GM21360 (cell line): ENCODE measurements at regions not wholly inside any gene's neighbourhood (a gene's known extent, or its start where the extent isn't known, plus 50 kb on each side); places are given as distances from the start of the nearest gene placed in this dataset.

Experiments
- ATAC-seq: cut with Tn5 transposase; IDR thresholded peaks from one replicate; pipeline ENCODE4 v1.9.1; 2021; ENCODE audit warnings: mild to moderate bottlenecking, moderate library complexity; ENCODE audit not compliant: unreplicated experiment

DNA sequence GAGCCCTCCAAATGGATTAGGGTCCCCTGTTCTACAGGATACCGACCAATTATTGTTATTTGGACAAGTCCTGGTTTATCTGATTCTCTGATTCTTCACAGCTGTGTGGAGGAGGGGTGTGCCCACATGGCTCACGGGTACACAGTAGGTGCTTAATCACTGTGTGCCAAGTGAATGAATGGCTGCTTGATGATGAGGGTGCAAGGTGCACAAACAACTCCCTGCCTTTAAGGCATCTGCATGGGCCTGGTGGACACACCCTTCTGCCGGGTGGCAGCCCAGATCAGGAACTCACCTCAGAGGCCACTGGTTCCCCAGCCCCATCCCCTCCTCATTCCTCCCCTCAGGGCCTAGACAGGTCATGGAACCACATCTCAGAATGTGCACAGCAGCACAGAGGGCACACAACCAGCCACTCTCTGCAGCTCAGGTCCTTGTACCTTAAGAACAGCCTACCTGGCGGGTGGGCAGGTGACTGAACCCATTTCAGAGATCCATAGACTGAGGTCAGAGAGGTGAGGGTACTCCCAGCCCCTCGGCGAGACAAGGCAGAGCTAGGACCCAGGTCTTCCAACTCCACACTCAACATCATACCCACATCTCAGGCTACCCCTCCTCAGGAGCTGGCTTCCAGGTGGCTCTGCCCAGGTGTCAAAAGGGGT is 50.3 kb downstream of the SHANK2 start:
- ATAC-seq = no peak

GRCh38 chr11:71201231-71201630 is 51.1 kb downstream of the SHANK2 start:
- ATAC-seq = no peak

DNA sequence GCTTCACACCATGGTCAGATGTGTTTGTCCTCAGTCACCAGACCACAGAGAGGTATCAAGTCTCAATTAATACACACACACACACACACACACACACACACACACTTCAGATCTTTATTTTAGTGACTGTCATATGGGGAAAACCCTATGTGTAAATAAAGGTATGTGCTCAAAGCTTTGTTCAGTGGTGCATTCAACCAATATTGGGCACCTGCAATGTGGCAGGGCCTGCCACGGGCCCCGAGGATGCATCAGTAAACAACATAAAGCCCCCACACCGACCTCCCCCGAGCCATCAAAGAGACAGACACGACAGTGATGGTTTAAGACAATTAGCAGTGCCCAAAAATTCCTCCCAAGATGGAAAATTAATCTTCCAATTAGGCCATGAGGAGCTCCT is 51.6 kb downstream of the SHANK2 start:
- no peak for ATAC-seq

DNA sequence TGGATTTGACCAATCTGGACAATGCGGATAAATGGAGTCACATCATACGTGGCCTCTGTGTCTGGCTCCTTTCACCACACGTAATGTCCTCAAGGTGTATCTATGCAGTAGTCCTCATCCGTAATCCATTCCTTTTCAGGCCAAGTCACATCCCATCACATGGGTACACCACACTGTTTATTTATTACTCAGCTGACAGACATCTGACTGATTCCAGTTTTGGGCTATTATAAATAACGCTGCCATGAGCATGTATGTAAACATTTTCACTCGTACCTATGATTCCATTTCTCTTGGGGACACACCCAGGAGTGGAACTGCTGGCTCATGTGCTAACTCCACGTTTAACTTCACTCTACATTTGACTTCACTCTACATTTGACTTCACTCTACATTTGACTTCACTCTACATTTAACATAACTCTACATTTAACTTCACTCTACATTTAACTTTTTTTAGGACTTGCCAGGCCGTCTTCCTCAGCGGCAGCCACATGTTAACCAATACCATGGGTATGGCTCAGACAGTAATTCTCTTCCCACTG is 52.1 kb downstream of the SHANK2 start:
- ATAC-seq = no peak

- ATAC-seq = no peak
Measured at GRCh38 chr11:71199226-71199820, 53.1 kb downstream of the SHANK2 start.

DNA sequence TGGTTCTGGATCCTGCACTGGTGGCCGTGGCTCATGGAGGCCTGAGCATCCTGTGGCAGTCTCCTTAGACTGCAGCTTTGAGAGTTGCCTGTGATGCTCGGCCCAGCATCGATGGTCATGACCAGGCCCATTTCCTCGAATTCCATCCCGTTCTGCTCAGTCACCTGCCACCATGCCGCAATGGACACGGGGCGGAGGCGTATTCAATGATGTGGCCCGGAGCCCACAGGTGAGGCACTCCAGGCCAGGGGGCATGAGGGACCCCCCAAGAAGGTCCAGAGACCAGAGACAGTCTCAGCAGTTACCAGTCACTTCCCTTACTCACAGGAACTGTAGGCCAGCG is 53.6 kb downstream of the SHANK2 start:
- no peak for ATAC-seq

DNA sequence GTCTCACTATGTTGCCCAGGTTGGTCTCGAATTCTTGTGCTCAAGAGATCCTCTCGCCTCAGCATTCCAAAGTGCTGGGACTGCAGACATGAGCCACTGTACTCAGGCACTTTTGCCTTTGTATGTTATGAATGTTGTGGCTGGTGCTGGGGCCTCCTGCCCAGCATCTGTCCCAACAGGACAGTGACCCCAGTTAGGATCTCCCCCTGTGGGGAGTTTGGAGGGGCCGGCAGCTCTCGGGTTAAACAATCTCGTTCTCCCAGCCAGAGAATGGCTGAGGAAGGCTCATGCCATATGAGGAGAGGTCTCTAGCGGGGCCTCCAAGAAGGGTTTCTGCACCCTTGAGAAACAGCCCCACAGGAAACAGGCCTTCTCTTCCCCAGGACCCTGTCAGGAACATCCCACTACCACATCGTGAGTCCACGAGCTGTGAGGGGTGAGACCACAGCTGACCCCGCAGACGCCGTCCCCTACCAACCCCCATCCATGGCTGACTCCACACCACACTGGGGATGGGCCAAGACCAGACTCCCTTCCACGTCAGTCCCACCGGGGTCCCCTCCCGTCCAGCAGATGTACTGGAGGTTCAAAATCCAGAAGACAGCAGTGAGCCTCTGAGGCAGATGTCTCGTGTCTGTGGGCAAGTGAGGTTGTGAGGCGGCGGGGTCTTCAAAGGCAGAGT is 54.1 kb downstream of the SHANK2 start:
- no peak for ATAC-seq

DNA sequence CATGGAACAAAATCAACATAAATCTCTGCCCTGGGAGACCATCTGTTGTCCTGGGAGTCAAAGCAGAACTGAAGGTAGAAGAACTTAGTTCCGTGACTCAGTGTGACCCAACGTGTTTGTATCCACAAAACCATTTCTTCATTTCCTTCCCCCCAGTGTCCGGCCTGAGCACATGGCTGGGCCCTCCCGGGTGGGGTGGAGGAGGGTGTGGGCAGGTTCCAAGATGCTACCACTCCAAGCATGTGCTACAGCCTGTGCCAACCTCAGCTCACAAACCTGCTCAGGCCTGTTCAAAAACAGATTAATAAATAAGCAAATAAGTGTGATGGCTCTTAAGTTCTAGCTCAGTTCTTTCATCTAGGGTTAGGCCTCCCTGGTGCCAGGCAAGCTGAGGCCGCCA is 55.3 kb downstream of the SHANK2 start:
- no peak for ATAC-seq

- no peak for ATAC-seq
Measured at GRCh38 chr11:71194710-71195109, 57.7 kb downstream of the SHANK2 start.

DNA sequence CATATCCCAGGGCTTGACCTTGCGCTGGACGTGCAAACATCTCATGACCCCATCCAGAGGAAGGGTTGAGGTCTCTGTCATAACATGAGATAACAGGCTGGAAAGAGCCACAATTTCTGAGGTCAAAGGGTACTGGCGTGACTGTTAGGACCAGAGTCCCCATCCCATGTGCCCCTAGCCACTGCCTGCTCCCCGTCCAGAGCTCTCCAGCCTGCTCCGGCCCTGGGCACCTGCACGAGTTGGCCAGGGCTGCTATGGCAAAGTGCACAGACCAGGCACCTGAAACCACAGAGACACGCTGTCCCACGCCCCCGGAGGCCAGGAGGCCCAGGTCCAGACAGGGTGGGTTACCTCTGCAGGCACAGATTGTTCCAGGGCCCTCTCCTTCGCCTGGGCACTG is 58.9 kb downstream of the SHANK2 start:
- no peak for ATAC-seq

GRCh38 chr11:71192629-71193028 is 59.7 kb downstream of the SHANK2 start:
- no peak for ATAC-seq

GRCh38 chr11:71191201-71191600 is 61.2 kb downstream of the SHANK2 start:
- ATAC-seq = no peak

- no peak for ATAC-seq
Measured at GRCh38 chr11:71190551-71190950, 61.8 kb downstream of the SHANK2 start.

- ATAC-seq = no peak
Measured at GRCh38 chr11:71189768-71190315, 62.5 kb downstream of the SHANK2 start.

DNA sequence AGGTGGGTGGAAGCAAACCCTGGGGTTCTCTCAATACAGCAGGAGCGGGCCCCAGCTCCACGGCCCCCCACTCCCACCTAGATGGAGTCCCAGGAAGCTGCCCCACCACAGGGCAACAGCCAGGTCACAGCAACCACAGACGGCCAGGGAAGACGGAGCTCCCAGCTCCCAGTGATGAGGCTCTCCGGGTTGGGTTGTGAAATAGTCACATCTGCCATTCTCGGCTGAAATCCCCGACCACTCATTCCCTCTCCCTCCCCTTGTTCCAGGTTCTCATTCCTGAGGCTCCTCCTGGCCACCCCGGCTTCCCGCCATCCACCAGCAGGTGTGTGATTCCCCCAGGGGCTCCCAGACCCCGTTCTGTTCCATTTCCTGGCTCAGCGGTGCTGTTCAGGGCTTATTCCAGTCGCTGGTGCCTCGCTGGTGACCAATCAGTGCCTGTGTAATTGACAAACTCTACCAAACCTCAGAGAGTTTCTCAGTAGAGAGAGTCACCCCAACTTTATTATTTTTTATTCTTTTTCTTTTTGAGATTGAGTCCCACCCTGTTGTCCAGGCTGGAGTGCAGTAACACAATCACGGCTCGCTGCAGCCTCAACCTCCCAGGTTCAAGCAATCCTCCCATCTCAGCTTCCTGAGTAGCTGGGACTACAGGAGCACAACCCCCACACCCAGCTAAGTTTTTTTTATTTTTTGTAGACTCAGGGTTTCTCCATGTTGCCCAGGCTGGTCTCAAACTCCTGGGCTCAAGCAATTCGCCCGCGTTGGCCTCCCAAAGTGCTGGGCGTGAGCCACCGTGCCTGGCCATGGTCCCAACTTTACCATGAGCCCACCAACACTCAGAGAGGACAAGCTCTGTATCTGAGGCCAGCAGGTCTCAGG is 63.2 kb downstream of the SHANK2 start:
- no peak for ATAC-seq

DNA sequence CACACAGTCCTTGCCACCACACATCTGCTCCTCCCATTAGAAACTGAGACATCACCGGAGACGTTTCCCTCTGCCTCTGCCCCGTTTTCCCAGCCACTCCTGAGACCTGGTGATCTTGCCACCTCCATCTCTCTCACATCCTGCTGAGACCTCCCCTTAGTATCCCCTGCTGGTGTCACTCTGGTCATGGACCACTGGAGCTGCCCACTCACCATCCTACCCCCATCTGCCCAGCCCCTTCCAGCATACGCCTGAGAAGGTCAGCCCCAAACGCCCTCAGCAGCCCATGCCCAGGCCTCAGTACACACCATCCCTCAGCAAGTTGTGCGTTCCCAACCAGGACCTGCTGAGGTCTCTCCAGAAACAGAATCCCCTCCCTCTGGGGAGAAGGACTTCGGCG is 64.3 kb downstream of the SHANK2 start:
- no peak for ATAC-seq

- no peak for ATAC-seq
Measured at GRCh38 chr11:71186806-71187205, 65.6 kb downstream of the SHANK2 start.

DNA sequence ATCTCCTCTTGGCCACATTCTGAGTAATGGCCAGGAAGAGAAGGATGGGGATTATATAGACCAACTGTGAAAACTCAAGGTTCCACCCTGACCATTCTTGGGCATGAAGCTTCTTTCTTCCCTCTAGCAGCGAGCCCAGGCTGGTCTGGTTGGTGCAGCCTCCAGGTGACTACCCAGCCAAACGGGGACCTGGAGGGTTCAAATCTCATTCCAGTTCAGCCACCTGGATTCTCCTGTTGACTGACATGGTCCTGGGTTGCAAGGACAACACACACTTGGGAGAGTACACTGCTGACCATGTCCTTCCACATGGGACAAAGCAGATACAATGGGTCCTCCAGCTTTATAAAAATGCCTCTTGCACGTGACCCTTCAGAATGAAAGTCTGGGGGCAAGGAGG is 67.0 kb downstream of the SHANK2 start:
- no peak for ATAC-seq

- no peak for ATAC-seq
Measured at GRCh38 chr11:71184421-71185210, 67.8 kb downstream of the SHANK2 start.

DNA sequence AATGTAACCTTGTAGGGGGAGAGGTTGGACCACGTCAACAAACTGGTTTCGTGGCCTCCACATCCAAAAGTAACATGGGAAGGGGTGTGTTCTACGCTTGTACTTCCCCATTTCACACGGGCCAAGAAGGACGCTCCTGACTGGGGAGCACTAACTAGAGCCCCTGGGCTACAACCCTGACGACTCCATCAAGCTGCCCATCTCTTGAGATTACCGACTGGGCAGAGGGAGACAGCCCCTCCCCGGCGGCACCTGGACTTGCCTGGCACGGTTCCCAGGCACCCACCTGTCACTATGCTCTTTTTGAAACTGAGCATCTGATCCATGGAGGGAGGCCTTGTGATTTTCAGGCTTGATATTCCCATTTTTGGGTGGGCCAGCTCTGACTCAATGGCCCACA is 68.5 kb downstream of the SHANK2 start:
- ATAC-seq = no peak
